ENCODE measurements at regions not wholly inside any gene's neighbourhood (a gene's known extent, or its start where the extent isn't known, plus 50 kb on each side); places are given as distances from the start of the nearest gene placed in this dataset.

- Histone ChIP-seq H3K36me3 (ENCODE audit: control insufficient read depth, insufficient read depth, low read length) (no peaks in the 10 kb centered on the region), H3K4me1 (ENCODE audit: control insufficient read depth, insufficient read depth, low read length) (no peaks in the 10 kb centered on the region), H3K4me3 (ENCODE audit: low read length) (no peak overlapping the region), H3K27ac (ENCODE audit: low read depth, low read length) (no peak overlapping the region), H3K9ac (ENCODE audit: extremely low read depth, low read length, poor library complexity, severe bottlenecking) (no peak overlapping the region), H3K9me3 (ENCODE audit: control insufficient read depth, low read length) (no peaks in the 10 kb centered on the region), H3K27me3 (ENCODE audit: control insufficient read depth, insufficient read depth, low read length, poor library complexity, severe bottlenecking) (no peaks in the 10 kb centered on the region)
- Mint-ChIP-seq H3K4me1 (no peaks in the 10 kb centered on the region), H3K27ac (no peak overlapping the region), H3K27me3 (ENCODE audit: insufficient read depth) (no peaks in the 10 kb centered on the region), H3K36me3 (ENCODE audit: low read depth) (no peaks in the 10 kb centered on the region), H3K4me3 (no peak overlapping the region), H3K9me3 (peaks cover 43% of the 10 kb centered on the region)
- no peak for DNase-seq
- 91% methylated on average over 1 of the region's 1 CpG; no CpG with 5 or more reads in 1 of the 2 experiments for WGBS, 2 experiments (ENCODE audit: insufficient coverage in 1 of 2, insufficient read length in 1 of 2)
- TF ChIP-seq CTCF (conservative IDR thresholded peaks at IDR 0.05) = no peak
These were observed 137.8 kb upstream of the GPR101 start for GRCh38 chrX:137171626-137172025.

- Histone ChIP-seq H3K4me3 (ENCODE audit: low read length) (no peak overlapping the region), H3K27me3 (ENCODE audit: control insufficient read depth, insufficient read depth, low read length, poor library complexity, severe bottlenecking) (no peaks in the 10 kb centered on the region), H3K36me3 (ENCODE audit: control insufficient read depth, insufficient read depth, low read length) (no peaks in the 10 kb centered on the region), H3K27ac (ENCODE audit: low read depth, low read length) (no peak overlapping the region), H3K4me1 (ENCODE audit: control insufficient read depth, insufficient read depth, low read length) (no peaks in the 10 kb centered on the region), H3K9ac (ENCODE audit: extremely low read depth, low read length, poor library complexity, severe bottlenecking) (no peak overlapping the region), H3K9me3 (ENCODE audit: control insufficient read depth, low read length) (no peaks in the 10 kb centered on the region)
- peak; percentile 82 for DNase-seq
- Mint-ChIP-seq H3K27ac (no peak overlapping the region), H3K4me1 (no peaks in the 10 kb centered on the region), H3K4me3 (no peak overlapping the region), H3K9me3 (peaks cover 31% of the 10 kb centered on the region), H3K27me3 (ENCODE audit: insufficient read depth) (no peaks in the 10 kb centered on the region), H3K36me3 (ENCODE audit: low read depth) (no peaks in the 10 kb centered on the region)
- 58% methylated on average over 2 of the region's 2 CpGs; no CpG with 5 or more reads in 1 of the 2 experiments for whole genome bisulfite sequencing, 2 experiments (ENCODE audit: insufficient coverage in 1 of 2, insufficient read length in 1 of 2)
- peak; percentile 81 for TF ChIP-seq CTCF (conservative IDR thresholded peaks at IDR 0.05)
These were observed 132.8 kb upstream of the GPR101 start for GRCh38 chrX:137166591-137166990.

GRCh38 chrX:137164329-137164728 is 130.5 kb upstream of the GPR101 start:
- H3K4me3 Mint-ChIP-seq = no peak overlapping the region
- H3K4me3 ChIP-seq (ENCODE audit: low read length) = no peak overlapping the region
- H3K27ac ChIP-seq (ENCODE audit: low read depth, low read length) = no peak overlapping the region
- H3K27me3 ChIP-seq (ENCODE audit: control insufficient read depth, insufficient read depth, low read length, poor library complexity, severe bottlenecking) = no peaks in the 10 kb centered on the region
- no peaks in the 10 kb centered on the region for H3K36me3 Mint-ChIP-seq (ENCODE audit: low read depth)
- DNase-seq = no peak
- no peak overlapping the region for H3K27ac Mint-ChIP-seq
- H3K27me3 Mint-ChIP-seq (ENCODE audit: insufficient read depth) = no peaks in the 10 kb centered on the region
- WGBS, 2 experiments (ENCODE audit: insufficient coverage in 1 of 2, insufficient read length in 1 of 2) = 63% methylated on average over 3 of the region's 3 CpGs; no CpG with 5 or more reads in 1 of the 2 experiments
- no peaks in the 10 kb centered on the region for H3K9me3 ChIP-seq (ENCODE audit: control insufficient read depth, low read length)
- H3K36me3 ChIP-seq (ENCODE audit: control insufficient read depth, insufficient read depth, low read length) = no peaks in the 10 kb centered on the region
- H3K4me1 Mint-ChIP-seq = no peaks in the 10 kb centered on the region
- H3K9me3 Mint-ChIP-seq = peaks cover 24% of the 10 kb centered on the region
- no peaks in the 10 kb centered on the region for H3K4me1 ChIP-seq (ENCODE audit: control insufficient read depth, insufficient read depth, low read length)
- TF ChIP-seq CTCF (conservative IDR thresholded peaks at IDR 0.05) = no peak
- H3K9ac ChIP-seq (ENCODE audit: extremely low read depth, low read length, poor library complexity, severe bottlenecking) = no peak overlapping the region

Measured in endodermal cell (in vitro differentiated cells).